Left lung (tissue), 4 donors: ENCODE measurements at regions not wholly inside any gene's neighbourhood (a gene's known extent, or its start where the extent isn't known, plus 50 kb on each side); places are given as distances from the start of the nearest gene placed in this dataset.

Experiments used
- ATAC-seq: fragments of 200-7000 bp; cut with Tn5 transposase; one replicate; pipeline ENCODE4 v1.9.1; 2020; ENCODE audit warnings: moderate library complexity
- DNase-seq, 4 donors: peaks; one replicate each; pipeline ENCODE4 v3.0.0-alpha.2; 2013 to 2020
- H3K27ac ChIP-seq, 2 donors: fragments of 200-600 bp; sonication (generic) in 1 of 2; one replicate each; pipeline versions ENCODE4 v1.5.0 to v1.8.0; 2020 to 2021
- H3K27me3 ChIP-seq, 2 donors: fragments of 200-600 bp; sonication (generic) in 1 of 2; one replicate each; pipeline versions ENCODE4 v1.5.0 to v1.8.0; 2020 to 2021
- H3K36me3 ChIP-seq, 2 donors: fragments of 200-600 bp; sonication (generic) in 1 of 2; one replicate each; pipeline versions ENCODE4 v1.5.0 to v1.8.0; 2020 to 2021
- H3K4me1 ChIP-seq, 2 donors: fragments of 200-600 bp; one replicate each; pipeline ENCODE4 v1.8.0; 2021
- H3K4me3 ChIP-seq, 2 donors: fragments of 200-600 bp; sonication (generic) in 1 of 2; one replicate each; pipeline versions ENCODE4 v1.5.0 to v1.8.0; 2020 to 2021; ENCODE audit warnings: mild to moderate bottlenecking in 1 of 2
- H3K9me3 ChIP-seq, 2 donors: fragments of 200-600 bp; sonication (generic) in 1 of 2; one replicate each; pipeline versions ENCODE4 v1.5.0 to v1.8.0; 2020 to 2021
- CTCF ChIP-seq, 2 donors: fragments of 200-600 bp; sonication (generic) in 1 of 2; IDR thresholded peaks; one replicate each; pipeline versions ENCODE4 v1.5.0 to v1.8.0; 2021; ENCODE audit warnings: antibody characterized with exemption in 2 of 2
- intact Hi-C, 2 donors: fragments of 100-400 bp; cut with DNase I; formaldehyde crosslinking; loops; one replicate each; pipeline versions ENCODE4 v1.11.2 to v1.14.2; 2022
- donor health status: DM: no; HTN: yes; CAD: no.
- donor health status: DM: no; HTN: no; CAD: no.

GRCh38 chr18:28714498-28714897 is 537.6 kb upstream of the CDH2 start:
- ATAC-seq (no peak), DNase-seq (no peak)
- H3K4me3 ChIP-seq, result no peak overlapping the region
- H3K4me1 ChIP-seq, result no peaks in the 10 kb centered on the region
- H3K36me3 ChIP-seq, result no peaks in the 10 kb centered on the region
- intact Hi-C loops, result no loop called here
- no peaks in the 10 kb centered on the region for H3K27me3 ChIP-seq
- H3K27ac ChIP-seq, result no peak overlapping the region
- TF ChIP-seq CTCF (IDR thresholded peaks at IDR 0.05), result no peak
- peaks cover 0 to 5% of the 10 kb centered on the region in 2 donors for H3K9me3 ChIP-seq

- ATAC-seq, result no peak
- Histone ChIP-seq H3K9me3 (peaks cover 0 to 5% of the 10 kb centered on the region in 2 donors), H3K27me3 (no peaks in the 10 kb centered on the region), H3K4me3 (no peak overlapping the region), H3K4me1 (no peaks in the 10 kb centered on the region), H3K27ac (no peak overlapping the region), H3K36me3 (no peaks in the 10 kb centered on the region)
- intact Hi-C loops, result no loop called here
- TF ChIP-seq CTCF (IDR thresholded peaks at IDR 0.05), result no peak
- DNase-seq, result no peak
These were observed 536.0 kb upstream of the CDH2 start for GRCh38 chr18:28712796-28713425.

- no peak overlapping the region for H3K27ac ChIP-seq
- no peaks in the 10 kb centered on the region for H3K9me3 ChIP-seq
- intact Hi-C loops, result no loop called here
- no peak for TF ChIP-seq CTCF (IDR thresholded peaks at IDR 0.05)
- H3K27me3 ChIP-seq, result no peaks in the 10 kb centered on the region
- ATAC-seq (no peak), DNase-seq (no peak)
- no peak overlapping the region for H3K4me3 ChIP-seq
- H3K36me3 ChIP-seq, result no peaks in the 10 kb centered on the region
- H3K4me1 ChIP-seq, result no peaks in the 10 kb centered on the region
These were observed 535.2 kb upstream of the CDH2 start for GRCh38 chr18:28712172-28712571.

GRCh38 chr18:28711096-28711495 is 534.2 kb upstream of the CDH2 start:
- Histone ChIP-seq H3K27me3 (no peaks in the 10 kb centered on the region), H3K36me3 (no peaks in the 10 kb centered on the region), H3K4me1 (no peaks in the 10 kb centered on the region), H3K4me3 (no peak overlapping the region), H3K9me3 (no peaks in the 10 kb centered on the region), H3K27ac (no peak overlapping the region)
- intact Hi-C loops, result no loop called here
- ATAC-seq (no peak), DNase-seq (no peak)
- TF ChIP-seq CTCF (IDR thresholded peaks at IDR 0.05), result no peak

GRCh38 chr18:28707006-28707405 is 530.1 kb upstream of the CDH2 start:
- Histone ChIP-seq H3K4me3 (no peak overlapping the region), H3K27ac (no peak overlapping the region), H3K27me3 (no peaks in the 10 kb centered on the region), H3K4me1 (no peaks in the 10 kb centered on the region), H3K36me3 (no peaks in the 10 kb centered on the region), H3K9me3 (no peaks in the 10 kb centered on the region)
- ATAC-seq (no peak), DNase-seq (no peak)
- intact Hi-C loops, result no loop called here
- TF ChIP-seq CTCF (IDR thresholded peaks at IDR 0.05), result no peak
